PC-3 (cell line): ENCODE measurements at regions not wholly inside any gene's neighbourhood (a gene's known extent, or its start where the extent isn't known, plus 50 kb on each side); places are given as distances from the start of the nearest gene placed in this dataset.

ENCODE experiments used
- EZH2 ChIP-seq: fragments of 300-600 bp; sonication (generic); IDR thresholded peaks from one replicate; pipeline ENCODE4 v1.6.1; 2017; ENCODE audit warnings: antibody characterized with exemption, mild to moderate bottlenecking, low read length; ENCODE audit not compliant: unreplicated experiment
- EZH2phosphoT487 ChIP-seq: fragments of 300-600 bp; sonication (generic); IDR thresholded peaks from 2 replicates; pipeline ENCODE4 v1.6.1; 2018; ENCODE audit warnings: mild to moderate bottlenecking, antibody characterized with exemption, low read length, borderline replicate concordance
- TF ChIP-seq, protein P1 (sequence below): fragments of 300-600 bp; sonication (generic); conservative IDR thresholded peaks from 2 replicates; pipeline ENCODE4 v1.5.1; 2017; ENCODE audit warnings: antibody characterized with exemption, low read depth, mild to moderate bottlenecking, low read length

DNA sequence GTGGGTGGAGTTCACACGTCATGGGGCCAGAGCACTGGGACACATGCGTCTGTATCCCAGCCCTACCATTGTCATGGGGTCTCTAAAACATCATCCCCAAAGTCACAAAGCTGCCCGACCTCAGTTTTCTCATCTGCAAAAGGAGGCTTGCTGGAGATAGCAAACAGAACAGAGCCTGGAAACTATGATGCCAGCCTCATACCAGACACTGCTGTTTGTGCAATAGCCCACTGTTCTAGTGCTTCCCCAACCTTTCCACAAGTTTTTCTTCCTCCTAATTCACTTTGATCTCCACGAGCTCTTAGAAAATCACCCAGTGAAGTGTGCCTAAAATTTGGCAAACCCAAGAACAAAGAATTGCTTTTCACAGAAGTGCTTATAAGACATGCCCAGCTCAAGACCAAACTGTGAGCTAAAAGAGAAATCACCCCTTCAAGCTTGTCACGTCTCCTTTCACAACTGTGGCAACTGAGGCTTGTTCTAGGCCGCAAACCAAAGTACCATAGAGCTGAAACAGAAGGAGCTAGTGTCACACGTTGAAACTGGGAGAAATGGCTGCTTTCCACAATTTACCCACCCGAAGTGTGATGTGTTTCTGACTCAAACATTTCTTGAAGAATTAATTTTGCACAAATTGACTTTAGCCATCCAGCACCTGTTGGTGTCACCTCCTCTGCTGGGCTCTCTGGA, 162.7 kb upstream of the ID2 start:
- no peak for TF ChIP-seq EZH2phosphoT487
- TF ChIP-seq, protein P1, sequence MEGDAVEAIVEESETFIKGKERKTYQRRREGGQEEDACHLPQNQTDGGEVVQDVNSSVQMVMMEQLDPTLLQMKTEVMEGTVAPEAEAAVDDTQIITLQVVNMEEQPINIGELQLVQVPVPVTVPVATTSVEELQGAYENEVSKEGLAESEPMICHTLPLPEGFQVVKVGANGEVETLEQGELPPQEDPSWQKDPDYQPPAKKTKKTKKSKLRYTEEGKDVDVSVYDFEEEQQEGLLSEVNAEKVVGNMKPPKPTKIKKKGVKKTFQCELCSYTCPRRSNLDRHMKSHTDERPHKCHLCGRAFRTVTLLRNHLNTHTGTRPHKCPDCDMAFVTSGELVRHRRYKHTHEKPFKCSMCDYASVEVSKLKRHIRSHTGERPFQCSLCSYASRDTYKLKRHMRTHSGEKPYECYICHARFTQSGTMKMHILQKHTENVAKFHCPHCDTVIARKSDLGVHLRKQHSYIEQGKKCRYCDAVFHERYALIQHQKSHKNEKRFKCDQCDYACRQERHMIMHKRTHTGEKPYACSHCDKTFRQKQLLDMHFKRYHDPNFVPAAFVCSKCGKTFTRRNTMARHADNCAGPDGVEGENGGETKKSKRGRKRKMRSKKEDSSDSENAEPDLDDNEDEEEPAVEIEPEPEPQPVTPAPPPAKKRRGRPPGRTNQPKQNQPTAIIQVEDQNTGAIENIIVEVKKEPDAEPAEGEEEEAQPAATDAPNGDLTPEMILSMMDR: no peak
- TF ChIP-seq EZH2: no peak
